ENCODE measurements at regions not wholly inside any gene's neighbourhood (a gene's known extent, or its start where the extent isn't known, plus 50 kb on each side); places are given as distances from the start of the nearest gene placed in this dataset.

DNA sequence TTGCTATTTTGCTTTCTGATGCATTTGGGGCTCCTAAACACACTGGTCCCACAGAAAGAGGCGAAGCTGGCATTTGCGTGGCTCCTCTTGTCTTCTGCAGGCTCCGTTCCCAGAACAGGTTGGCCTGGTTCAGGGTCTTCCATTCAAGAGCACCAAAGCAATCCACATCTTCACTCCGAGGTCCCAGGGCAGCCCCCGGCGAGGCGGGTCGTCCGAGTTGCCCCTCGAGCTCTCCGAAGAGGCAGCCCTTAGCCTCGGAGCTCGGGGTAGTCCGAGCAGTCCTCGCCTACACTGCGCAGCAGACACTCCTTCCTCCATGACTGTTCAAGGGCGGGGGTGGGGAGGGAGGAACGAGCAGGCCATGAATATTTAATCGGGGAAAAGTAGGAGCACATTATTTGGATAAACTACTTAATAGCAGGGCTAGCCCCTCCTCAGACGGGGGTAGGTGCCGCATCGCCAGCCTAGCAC, 321.3 kb downstream of the BLID start:
- TF ChIP-seq, protein P1, sequence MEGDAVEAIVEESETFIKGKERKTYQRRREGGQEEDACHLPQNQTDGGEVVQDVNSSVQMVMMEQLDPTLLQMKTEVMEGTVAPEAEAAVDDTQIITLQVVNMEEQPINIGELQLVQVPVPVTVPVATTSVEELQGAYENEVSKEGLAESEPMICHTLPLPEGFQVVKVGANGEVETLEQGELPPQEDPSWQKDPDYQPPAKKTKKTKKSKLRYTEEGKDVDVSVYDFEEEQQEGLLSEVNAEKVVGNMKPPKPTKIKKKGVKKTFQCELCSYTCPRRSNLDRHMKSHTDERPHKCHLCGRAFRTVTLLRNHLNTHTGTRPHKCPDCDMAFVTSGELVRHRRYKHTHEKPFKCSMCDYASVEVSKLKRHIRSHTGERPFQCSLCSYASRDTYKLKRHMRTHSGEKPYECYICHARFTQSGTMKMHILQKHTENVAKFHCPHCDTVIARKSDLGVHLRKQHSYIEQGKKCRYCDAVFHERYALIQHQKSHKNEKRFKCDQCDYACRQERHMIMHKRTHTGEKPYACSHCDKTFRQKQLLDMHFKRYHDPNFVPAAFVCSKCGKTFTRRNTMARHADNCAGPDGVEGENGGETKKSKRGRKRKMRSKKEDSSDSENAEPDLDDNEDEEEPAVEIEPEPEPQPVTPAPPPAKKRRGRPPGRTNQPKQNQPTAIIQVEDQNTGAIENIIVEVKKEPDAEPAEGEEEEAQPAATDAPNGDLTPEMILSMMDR (conservative IDR thresholded peaks at IDR 0.05), result no peak
- no peak for TF ChIP-seq ZFX (IDR thresholded peaks at IDR 0.05)

All from C4-2B (cell line).